ENCODE measurements at regions not wholly inside any gene's neighbourhood (a gene's known extent, or its start where the extent isn't known, plus 50 kb on each side); places are given as distances from the start of the nearest gene placed in this dataset.
"Not testable (repeated sequence)": the region's sequence is repeated elsewhere in the genome, so short reads cannot be mapped to it uniquely, and the experiment has no call there.

GRCh38 chr18:47727409-47727808 lies 203.1 kb downstream of the SMAD2 start:
- no peak for DNase-seq

GRCh38 chr18:47726550-47726949 lies 203.9 kb downstream of the SMAD2 start:
- DNase-seq: no peak

GRCh38 chr18:47725656-47726055 lies 204.8 kb downstream of the SMAD2 start:
- DNase-seq: no peak

- DNase-seq: no peak
Observed at GRCh38 chr18:47724186-47724975, 206.1 kb downstream of the SMAD2 start.

- DNase-seq: no peak
Observed at GRCh38 chr18:47721876-47722275, 208.6 kb downstream of the SMAD2 start.

DNA sequence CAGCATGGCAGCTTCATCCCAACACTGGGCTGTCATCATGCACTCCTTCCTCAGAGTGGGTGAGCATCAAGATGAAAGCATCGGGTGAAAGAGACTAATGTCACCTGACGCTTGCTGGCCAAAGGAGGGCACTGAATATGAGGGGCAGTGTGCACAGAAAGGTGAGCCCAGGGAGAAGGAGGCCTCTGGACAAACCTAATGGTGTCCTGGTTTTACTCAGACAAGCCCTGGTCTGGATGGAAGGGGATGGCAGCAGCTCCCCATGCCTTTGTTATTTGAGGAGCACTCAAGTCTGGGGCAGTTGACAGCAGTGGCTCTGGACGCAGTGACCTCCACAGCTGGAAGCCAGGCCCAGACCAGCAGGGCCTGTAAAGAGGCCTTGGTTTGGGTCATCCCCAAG lies 209.7 kb downstream of the SMAD2 start:
- DNase-seq: no peak

DNA sequence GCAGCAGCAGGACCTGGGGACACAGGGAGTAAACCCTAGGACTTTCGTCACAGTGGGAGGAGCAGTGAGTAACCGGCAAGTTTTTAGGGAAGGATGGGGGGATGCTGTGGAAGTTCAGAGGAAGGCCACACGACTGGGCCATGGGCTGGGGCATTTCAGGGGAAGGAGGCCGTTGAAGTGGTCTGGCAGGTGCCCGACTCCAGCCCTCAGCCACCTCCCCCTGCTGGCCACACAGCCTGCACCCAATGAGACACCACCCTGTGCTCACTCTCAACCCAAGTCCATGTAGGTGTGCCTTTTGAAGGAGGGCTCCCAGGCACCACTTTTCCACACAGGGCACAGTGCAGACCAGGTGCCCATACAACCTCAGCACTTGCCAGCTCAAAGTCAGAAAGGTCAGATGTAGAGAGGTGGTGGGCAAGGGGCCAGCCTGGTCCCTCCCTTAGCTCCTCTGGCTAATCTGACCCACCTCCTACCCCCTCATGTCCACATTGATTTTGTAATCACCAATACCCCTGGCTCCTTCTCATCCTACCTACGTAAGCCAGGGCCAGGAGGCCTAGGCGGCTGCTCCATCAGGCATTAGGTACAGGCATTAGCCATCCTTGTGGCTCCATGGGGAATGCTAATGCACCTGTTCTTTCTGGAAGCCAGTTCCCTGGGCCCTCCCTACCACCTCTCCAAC lies 211.2 kb downstream of the SMAD2 start:
- no peak for DNase-seq

DNA sequence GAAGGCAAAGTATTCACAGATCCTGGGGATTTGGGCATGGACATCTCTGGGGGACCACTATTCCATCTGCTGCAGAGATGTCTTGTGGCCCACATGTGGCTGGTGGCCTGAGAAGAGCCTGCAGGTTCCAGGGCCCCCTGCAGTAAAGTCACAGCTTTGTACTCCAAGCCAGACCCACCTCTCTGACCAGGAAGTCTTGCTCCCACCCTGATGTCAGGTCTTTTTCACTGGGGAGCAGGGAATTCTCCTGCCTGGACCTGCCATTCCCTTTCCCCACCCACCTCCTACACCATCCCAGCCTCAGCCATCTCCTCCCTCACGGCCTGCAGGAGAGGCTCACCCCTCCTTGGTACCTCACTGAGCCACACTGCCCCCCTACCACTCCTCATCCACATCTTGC lies 211.8 kb downstream of the SMAD2 start:
- DNase-seq: no peak

DNA sequence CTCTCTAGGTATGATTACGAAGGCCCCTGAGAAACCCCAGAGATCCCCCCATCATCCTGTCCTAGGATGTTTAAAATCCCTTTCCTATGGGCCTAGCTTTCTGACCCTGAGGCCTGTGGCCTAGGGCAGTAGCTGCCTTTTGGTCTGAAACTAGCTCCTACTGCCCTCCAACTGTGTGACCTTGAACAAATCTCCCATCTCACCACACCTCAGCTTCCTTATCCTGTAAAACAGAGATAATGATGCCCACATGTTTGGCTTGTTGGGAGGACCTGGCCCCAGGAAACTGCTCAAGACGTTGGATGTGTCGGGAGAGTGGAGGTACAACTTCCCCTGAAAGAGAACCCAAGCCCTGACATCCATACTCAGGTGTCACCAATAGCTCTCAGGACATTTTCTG lies 213.2 kb downstream of the SMAD2 start:
- DNase-seq: no peak

DNA sequence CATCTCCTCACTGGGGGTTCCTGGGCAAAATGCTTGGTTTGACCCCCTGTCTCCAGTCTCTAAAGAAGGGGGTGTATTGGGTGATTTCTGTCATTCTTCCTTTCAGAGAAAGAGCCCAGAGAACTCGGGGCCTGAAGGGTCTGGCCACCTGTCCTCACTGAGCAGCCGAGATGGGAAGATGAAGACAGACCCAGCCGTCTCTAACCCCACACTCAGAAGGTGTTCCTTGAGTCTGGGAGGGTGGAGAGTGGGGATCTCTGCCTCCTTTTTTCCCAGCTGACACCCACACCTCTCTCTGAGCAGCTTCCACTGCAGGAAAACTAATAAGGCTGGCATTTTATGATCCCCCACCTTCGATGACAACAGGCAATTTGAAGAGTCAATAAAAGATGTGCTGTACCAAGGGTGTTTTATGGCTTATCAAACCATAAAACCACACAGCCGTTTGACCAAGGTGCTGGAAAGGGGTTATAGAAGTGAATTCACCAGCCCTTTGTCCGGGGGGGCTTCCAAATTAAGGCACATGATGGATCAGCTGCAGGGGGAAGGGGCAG lies 213.8 kb downstream of the SMAD2 start:
- DNase-seq: no peak

DNA sequence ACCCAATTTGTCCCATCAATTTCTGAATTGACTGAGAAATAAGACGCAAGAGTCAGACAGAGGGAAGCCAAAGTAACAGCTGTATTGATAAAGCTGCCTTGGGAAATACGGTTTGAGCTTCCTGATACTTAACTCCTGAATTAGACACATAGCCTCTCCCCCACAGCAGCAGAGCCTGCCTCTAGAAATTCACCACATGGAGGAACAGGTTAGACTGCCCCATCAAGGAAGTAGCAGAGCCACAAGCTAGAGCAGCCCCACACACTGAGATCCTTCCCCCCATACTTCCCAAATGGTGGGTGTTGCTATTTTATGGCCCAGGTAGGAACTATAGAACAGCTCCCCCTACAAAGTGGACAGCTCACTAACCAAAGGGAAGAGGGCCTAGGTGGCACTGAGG lies 220.0 kb downstream of the SMAD2 start:
- DNase-seq: no peak

DNA sequence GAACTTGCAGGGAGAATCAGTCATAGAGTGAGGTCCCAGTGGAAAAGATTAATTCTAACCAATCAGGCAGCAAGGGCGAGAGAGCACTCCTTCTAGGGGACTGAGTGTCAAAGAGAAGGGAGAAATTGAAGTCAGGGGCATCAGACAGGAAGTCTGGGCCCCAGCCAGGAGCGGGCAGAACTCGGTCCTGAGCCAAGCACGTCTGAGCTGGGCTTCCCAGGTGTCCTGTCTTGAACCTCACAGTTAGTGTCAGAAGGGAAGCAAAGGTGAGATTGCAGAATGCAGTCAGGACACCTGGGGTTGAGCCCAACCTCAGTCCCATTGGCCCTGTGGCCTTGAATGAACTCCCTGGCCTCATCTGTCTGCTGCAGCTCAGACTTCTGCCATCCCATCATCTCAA lies 220.9 kb downstream of the SMAD2 start:
- DNase-seq: no peak

DNA sequence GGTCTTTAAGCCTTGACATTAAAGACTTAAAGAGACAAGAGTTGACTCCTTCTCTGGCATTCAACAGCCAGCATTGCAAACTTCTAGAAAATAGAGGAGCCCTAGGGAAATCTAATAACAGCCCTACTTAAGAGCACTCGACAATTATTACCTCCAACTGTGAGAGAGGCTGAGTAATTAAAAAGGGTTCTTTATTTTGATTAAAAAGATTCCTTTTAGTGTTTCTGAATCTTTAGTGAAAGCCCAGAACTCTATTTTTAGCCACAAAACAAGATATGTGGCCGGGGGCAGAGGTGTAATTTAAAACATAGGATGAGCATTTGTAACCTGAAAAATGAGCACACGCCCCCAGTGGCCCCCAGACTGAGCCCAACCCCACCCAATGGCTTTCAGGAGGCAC lies 222.3 kb downstream of the SMAD2 start:
- DNase-seq: no peak

DNA sequence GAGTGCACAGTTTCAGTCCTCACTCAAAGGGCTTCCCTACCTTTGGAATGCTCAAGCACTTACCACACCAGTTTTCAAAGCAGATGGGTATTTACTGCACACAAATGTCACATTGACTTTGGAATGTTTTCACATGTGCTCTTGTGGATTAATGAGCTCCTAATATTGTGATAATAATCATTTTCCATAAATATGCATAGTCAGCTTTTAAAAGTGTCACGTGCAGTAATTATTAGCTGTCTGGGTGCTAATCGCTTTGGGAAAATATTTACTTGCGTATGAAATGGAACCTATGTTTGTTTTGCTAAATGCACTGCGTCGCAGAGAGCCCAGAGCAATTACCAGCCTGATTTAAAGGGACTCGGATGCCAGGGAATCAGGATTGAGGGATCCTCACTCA lies 229.3 kb downstream of the SMAD2 start:
- DNase-seq: no peak

DNA sequence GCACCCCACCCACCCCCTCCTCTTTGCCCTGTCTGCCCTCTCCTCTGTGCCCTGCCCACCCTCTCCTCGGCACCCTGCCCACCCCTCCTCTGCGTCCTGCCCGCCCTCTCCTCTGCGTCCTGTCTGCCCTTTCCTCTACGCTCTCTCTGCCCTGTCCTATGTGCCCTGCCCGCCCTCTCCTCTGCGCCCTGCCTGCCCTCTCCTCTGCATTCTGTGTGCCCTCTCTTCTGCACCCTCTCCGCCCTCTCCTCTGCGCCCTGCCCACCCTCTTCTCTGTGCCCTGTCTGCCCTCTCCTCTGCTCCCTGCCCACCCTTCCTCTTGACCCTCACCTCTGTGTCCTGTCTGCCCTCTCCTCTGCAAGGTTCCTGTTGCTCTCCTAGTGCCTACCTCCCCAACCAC lies 233.6 kb downstream of the SMAD2 start:
- no peak for DNase-seq

DNA sequence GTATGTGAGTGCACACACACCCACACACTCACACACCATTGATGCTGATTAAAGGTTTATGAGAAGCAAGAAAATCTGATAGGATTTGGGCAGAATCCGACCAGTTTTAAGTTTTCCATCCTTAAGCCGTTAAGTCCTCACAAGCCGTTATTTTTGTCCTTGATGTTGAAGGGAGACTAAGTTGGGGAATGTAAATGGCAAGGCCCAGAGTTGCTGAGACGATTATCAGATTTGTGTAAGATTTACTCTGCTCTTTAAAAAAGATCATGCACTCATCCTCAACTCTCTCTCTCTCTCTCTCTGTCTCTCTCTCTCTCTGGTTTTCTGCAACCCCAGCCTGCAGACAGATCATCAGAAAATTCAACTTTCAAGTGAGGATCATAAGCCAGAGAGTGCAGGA lies 238.8 kb downstream of the SMAD2 start:
- no peak for DNase-seq

- not testable (repeated sequence) for DNase-seq
Observed at GRCh38 chr18:47690778-47691177, 239.7 kb downstream of the SMAD2 start.

GRCh38 chr18:47689371-47689770 lies 241.1 kb downstream of the SMAD2 start:
- DNase-seq: no peak

DNA sequence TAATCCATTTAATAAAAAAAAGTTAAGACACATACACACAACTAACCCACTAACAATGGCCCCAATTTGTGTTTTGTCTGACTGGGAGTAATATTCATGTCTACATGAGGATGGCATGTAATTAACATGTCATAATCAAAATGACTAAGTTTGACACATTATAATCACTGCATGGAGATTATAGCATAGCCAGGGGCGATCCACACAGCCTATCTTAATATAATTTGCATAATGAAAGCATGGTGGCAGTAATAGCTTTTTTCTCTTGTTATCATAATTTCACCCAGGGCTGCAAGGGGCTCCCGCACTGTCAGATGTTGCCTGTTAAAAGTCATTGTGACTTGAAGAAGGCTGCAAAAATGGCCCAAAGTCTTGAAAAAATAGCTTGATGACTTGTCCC lies 243.7 kb downstream of the SMAD2 start:
- no peak for DNase-seq

DNA sequence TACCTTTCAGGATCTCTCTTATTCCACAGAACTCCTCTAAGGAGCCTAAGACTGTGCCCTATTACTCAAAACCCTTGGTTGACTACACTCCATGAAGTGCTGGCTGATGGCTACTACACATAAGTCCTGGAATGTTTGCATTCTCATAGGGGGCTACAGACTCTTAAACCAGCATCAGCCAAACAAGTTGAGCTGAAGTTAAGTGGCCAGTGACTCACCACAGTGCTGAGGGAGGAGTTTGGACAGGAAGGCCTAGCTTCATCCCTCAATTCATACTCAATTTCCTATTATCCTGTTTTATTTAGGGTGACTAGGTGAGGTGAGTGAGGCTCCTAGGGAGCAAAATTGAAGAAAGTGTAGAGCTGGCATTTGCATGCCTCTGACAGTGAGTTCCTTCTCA lies 246.7 kb downstream of the SMAD2 start:
- DNase-seq: no peak

GRCh38 chr18:47682876-47683275 lies 247.6 kb downstream of the SMAD2 start:
- DNase-seq: no peak

GRCh38 chr18:47680488-47680887 lies 250.0 kb downstream of the SMAD2 start:
- no peak for DNase-seq

- no peak for DNase-seq
Observed at GRCh38 chr18:47679864-47680263, 250.6 kb downstream of the SMAD2 start.

- DNase-seq: no peak
Observed at GRCh38 chr18:47677952-47678351, 252.5 kb downstream of the SMAD2 start.

All from NCI-H1694 (cell line).